NCI-H1105 (cell line): ENCODE measurements at regions not wholly inside any gene's neighbourhood (a gene's known extent, or its start where the extent isn't known, plus 50 kb on each side); places are given as distances from the start of the nearest gene placed in this dataset.
"Not testable (repeated sequence)": the region's sequence is repeated elsewhere in the genome, so short reads cannot be mapped to it uniquely, and the experiment has no call there.

Source experiments
- DNase-seq: peaks from one replicate; lab custom pipeline; 2025; lab: John Stamatoyannopoulos, UW

DNA sequence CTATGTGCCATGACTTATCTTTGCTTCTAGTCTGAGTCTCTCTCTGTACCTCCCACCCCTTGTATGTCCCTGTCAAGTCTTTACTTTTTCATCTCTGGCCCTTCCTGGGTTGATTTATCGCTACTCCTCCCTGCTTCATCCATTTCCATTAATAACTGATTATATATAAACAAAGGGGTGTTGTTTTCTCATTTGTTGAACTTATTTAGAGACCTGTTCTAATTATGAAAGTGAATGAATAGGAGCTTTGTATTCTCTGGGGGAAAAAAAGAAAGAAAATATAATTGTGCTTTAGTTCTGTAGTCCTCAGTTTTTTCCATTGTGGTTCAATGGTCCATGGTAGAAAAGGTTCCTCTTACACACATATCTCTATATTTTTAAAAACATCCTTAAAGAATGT is 328.9 kb upstream of the PPP2R3A start:
- no peak for DNase-seq

DNA sequence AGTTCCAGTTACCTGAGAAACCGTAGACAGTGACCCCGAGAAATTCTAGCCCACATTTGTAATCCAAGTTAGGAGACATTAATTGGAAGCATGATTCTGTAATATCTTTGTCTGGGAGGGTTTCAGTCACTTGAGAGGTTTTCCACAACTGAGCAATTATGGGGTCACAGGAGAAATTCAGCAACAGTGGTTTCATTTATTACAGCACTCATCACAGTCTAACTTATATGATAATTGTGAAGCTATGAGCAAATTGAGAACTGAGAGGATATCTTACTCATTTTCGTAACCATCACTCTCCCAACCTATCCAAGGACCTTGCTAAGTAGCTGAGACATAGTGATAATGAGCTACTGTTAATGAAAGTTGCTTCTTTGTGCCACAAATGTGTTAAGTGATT is 328.5 kb upstream of the PPP2R3A start:
- no peak for DNase-seq

DNA sequence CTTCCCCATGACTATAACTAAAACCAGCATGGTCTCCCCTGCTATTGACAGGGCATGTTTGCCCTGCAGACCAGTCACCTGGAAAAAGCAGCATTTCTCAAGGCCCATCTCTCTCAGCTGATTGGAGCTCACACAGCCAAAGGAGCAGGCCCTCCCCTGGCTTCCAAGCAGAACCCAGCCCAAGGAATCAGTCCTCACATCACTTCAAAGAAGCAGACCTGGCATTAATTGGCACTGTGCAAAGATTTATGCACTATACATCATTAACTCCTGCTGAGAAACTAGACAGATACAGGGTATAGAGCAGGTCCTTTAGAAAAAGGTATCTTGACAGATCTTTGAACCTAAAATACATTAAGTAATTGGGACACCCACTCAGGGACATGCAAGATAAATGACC is 323.8 kb upstream of the PPP2R3A start:
- DNase-seq = no peak

DNA sequence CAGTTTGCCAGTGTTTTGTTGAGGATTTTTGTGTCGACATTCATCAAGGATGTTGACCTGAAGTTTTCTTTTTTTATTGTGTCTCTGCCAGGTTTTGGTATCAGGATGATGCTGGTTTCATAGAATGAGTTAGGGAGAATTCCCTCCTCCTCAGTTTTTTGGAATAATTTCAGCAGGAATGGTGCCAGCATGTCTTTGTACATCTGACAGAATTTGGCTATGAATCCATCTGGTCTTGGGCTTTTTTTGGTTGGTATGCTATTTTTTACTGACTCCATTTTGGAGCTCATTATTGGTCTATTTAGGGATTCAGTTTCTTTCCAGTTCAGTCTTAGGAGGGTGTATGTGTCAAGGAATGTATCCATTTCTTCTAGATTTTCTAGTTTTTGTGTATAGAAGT is 320.0 kb upstream of the PPP2R3A start:
- DNase-seq = no peak

DNA sequence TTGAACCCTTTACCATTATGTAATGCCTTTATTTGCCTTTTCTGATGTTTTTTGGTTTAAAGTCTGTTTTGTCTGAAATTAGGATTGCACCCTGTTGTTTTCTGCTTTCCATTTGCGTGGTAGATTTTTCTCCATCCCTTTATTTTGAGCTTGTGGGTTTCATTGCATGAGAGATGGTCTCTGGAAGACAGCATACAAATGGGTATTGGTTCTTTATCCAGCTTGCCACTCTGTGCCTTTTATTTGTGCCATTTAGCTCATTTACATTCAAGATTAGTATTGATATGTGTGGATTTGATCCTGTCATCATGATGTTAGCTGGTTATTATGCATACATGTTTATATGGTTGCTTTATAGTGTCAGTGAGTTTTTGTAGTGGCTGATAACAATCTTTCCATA is 318.7 kb upstream of the PPP2R3A start:
- DNase-seq = no peak

DNA sequence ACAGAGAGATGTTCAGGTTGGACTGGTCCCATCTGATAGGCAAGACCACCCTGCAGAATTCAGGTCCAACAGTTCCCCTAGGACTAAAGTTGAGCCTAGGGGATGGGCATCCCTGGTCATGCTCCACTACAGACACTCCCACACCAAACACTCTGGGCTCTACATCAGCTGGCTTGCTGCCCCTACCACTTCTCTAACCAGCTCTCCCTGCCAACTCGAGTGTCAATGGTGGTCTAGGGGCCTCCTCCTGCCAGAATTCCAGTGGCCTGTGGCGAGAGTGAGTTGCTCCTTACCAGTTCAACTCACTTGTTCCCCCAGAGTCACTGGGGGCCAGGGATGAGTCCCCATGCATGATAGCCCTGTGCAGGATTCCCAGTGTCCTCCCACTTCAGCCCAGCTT is 316.2 kb upstream of the PPP2R3A start:
- no peak for DNase-seq

DNA sequence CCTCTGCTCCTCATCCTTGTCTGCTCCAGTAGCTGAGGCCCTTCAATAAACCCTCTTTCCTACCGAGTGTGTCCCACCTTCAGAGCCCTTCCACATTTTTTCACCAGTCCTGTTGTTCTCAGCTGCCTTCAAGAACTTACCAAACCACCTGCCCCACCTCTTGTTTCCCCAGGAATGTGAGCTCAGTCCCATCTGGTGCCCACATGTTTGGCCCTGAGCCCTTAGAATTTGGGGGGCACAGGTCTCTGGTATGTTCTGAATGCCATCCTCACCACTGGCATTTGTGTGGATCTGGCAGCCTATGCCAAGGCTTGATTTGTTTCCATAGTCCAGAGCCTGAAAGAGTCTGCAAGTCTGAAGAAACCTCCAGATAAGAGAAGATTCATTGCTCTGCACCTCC is 315.2 kb upstream of the PPP2R3A start:
- DNase-seq = no peak

DNA sequence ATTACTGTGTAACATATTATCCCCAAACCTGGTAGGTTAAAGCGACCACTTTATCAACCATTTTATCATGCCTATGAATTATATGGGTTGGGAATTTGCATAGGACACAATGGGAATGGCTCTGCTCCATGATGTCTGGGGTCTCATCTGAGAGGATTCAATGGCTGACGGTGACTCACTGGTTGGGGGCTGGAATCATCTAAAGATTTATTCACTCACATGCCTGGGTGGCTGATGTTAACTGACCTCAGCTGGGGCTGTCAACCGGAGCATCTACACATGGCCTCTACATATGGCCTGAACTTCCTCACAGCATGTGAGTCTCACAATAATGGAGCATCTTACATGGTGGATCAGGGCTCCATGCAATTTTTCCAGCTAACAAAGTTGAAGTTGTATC is 313.1 kb upstream of the PPP2R3A start:
- no peak for DNase-seq

DNA sequence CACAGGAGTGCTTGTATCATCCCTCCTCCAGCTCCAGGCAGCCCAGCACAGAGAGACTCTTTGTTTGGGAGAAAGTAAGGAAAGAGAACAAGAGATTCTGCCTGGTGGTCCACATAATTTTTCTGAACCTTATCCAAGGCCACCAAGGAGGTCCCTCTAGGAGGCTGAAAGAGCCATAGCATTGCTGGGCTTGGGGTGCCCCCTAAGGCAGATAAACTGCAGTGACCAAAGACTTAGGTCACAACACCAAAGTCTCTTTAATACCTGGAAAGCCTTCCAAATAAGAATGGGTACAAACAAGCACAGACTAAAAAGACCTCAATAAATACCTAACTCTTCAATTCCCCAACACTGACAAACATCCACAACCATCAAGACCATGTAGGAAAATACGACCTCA is 310.2 kb upstream of the PPP2R3A start:
- DNase-seq = no peak

DNA sequence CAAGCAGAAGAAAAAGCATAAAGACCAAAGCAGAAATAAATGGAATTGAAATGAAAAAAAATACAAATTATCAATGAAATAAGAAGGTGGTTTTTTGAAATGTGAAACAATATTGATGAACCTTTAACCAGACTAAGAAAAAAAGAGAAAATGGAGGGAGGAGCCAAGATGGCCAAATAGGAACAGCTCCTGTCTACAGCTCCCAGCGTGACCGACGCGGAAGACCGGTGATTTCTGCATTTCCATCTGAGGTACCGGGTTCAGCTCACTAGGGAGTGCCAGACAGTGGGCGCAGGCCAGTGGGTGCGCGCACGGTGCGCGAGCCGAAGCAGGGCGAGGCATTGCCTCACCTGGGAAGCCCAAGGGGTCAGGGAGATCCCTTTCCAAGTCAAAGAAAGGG is 307.1 kb upstream of the PPP2R3A start:
- not testable (repeated sequence) for DNase-seq

DNA sequence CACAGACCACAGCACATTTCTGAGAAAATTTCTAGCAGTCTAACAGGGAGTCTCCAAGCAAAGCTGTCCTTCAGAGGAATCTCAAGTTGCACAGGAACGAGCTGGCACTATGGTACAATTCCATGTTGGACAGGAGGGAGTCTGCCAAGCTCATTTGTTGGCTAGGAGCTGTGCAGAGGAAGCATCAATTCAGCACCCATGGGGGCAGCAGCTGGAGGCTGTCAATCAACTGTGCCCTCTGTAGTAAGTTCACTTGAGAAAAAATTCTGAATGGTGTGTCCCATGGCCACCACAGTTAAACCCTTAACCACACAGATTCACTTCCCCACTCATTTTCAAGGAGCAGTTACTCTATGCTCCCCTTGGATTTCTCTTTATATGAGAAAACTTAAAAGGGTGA is 298.5 kb upstream of the PPP2R3A start:
- no peak for DNase-seq

DNA sequence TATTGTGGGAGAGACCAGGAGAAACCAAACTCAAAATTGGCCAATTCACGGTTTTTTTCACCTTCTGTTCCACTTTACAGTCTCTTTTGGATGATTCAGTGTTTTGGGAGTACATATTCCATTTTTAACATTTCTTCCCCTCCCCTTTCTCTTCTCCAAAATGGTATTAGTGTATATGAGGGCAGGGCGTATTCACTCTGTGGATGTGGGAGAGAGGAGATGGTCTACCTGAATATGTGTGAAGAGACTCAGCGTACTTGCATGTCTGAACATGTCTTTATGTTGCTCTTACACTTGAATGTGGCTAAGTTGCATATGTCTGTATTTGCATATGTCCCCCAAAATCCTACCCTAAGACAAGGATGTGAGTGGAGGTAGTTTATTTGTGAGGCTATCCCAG is 291.0 kb upstream of the PPP2R3A start:
- no peak for DNase-seq

DNA sequence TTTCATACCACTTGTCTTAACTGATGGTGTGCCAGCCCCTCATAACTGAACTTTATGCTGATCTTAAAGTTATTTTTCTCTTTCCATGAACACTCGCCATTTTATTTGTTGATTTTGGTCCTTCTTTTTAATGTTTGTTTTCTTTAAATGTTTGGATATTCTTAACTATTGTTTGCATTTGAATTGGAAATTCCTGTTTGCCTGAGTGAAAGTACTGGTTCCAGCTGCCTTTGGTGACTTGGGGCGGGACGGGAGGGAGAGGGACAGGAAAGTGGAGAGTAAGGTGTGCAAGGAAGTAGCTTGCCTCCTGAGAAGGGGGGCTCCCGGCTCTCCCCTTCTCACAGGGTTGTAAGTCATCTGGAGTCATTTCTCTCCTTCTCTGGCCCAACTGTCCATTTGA is 287.1 kb upstream of the PPP2R3A start:
- no peak for DNase-seq

DNA sequence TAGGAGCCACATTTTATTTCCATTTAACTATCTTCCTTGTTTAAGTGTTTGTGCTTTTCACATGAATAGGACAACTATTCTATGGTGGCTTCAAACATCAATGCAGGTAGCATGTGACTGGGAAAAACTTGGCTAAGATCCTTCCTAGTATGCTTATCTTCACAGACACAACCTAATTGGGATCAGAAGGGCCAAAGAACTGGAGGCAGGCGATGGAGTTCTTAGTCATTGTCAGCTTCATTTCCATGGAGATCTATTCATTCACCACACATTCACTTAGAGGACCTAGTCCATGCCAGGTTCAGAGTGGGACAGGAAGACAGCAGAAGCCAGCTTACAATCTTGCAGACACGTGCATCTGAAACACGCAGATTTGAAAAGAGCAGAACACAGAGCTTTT is 277.5 kb upstream of the PPP2R3A start:
- no peak for DNase-seq

DNA sequence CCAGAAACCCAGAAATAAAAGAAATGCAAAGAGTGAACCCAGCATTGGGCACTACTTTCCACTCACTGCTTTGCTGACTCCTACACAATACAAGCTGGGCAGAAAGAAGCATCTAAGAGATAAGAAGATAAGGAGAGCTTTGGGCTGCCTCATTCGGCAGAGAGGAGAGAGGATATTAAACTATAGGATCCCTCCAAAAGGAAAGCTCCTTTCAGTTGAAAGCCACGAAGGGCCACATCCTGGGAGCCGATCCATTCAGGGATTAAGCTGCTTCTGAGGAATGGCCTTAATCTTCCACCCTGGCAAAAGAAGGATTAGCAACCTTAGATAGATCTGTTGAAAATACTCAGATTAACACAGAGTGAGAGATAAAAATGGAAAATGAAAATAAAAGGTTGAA is 274.9 kb upstream of the PPP2R3A start:
- DNase-seq = no peak

DNA sequence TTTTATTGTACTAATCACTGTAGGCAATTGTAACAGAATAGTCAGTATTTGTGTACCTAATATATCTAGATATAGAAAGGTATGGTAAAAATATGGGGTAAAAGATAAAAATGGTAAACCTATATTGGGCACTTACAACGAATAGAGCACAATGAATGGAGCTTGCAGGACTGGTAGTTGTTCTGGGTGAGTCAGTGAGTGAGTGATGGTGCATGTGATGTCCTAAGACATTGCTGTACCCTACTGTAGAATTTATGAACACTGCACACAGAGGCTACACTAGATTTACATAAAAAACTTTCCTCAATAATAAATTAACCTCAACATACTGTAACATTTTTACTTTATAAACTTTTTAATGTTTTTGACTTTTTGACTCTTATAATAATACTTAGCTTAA is 274.3 kb upstream of the PPP2R3A start:
- DNase-seq = no peak

DNA sequence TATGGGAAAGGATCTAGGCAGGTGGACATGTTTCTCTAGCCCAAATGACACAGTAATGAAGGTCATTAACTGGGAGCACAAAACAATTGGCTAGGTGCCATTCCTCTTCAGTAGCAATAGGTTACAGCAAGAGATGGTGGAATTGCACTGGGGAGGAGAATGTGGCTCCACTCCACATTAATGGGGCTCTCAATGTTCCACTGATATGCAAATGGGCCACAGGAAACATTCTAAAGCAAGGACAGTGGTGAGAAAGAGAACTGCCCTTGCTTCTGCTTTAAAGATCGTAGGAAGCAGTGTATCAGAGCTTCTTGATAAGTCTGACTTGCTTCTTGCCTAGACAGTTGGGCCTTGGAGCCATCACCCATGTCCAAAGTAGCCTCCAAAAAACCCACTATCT is 271.4 kb upstream of the PPP2R3A start:
- peak; percentile 100 for DNase-seq

DNA sequence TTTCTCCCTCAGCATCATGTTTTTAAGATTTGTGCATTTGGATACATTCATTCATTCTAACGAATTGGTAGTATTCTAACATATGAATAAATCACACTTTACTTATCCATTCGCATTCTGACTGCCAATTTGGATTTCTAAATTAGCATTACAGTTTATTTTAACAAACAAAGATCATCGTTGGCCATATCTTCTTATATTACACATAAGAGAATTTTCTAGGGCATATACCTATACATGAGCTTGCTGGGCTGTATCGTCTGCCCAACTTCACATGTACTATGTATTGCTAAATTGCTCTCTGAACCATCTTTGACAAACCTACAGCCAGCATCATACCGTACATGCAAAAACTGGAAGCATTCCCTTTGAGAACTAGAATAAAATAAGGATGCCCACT is 265.8 kb upstream of the PPP2R3A start:
- DNase-seq = no peak

DNA sequence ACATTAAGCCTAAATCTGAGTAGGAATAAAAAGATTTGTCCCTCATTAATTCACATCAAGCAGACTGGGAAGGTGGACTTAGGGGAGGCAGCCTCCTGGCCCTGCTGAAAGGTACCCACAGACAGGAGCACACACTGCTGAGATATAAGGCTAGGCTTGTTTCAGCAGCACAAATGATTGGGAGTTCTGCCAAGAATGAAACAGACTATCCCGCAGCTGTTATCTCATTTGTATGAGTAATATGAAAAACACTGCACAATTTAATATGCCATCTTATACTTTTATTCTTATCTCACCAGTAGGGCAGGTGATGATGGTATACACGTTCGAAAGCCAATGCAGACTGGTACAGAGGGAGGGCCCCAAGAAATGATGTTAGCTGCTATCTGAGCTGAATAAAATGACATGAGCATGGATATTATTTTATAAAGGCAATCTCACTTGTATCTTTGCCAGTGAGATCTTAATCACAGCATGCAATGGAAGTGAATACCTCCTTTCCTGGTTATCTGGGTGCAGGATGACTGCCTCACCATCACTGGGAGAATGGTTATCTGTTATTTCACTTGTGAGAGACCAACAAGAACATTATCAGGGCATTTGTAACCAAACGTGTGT is 258.7 kb upstream of the PPP2R3A start:
- DNase-seq = peak; percentile 82

DNA sequence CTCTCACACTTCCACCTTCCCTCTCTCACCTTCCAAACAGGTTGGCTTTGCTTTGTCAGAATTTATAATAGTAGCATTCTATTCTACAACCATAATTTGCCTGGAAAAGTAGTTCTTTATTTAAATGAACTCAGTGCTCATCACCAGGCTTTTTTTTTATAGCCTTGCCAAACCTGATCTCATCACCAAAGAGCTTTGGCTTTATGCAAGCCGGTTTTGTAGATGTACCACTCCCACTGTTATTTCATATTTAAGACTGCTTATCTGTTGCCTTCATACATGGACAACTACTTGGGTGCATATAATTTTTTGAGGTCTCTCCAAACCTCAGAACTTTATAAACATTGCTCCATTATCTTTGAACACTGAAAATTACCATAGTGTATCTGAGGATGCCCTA is 246.1 kb upstream of the PPP2R3A start:
- no peak for DNase-seq

DNA sequence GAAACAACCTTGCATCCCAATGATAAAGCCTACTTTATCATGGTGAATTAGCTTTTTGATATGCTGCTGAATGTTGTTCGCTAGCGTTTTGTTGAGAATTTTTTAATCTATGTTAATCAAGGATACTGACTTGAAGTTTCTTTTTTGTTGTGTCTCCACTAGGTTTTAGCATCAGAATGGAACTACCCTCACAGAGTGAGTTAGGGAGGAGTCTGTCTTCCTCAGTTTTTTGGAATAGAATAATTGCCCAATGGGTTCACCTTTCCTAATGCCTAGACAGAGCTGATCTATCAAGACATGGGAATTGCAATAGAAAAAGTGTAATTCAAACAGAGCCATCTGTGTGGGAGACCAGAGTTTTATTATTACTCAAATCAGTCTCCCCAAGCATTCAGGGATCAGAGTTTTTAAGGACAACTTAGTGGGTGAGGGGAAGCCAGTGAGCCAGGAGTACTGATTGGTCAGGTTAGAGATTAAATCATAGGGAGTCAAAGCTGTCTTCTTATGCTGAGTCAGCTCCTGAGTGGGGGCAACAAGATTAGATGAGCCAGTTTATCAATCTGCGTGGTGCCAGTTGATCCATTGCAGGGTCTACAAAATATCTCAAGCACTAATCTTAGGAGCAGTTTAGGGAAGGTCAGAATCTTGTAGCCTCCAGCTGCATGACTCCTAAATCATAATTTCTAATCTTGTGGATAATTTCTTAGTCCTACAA is 237.4 kb upstream of the PPP2R3A start:
- DNase-seq = no peak

DNA sequence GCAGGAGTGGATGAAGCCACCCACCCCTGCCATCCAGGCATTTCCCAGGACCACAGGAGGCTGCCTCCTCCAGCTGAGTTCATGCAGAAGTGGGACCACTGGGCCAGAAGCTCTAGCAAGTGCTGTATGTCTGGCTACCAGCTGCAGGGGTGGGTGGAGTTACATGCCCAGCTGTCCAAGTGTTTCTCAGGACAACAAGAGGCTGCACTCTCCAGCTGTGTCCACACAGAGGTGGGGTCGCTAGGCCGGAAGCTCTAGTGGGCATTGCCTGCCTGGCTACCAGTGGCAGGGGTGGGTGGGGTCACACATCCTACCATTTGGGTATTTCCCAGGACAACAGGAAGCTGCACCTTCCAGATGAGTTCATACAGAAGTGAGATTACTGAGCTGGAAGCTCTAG is 234.0 kb upstream of the PPP2R3A start:
- DNase-seq = no peak

DNA sequence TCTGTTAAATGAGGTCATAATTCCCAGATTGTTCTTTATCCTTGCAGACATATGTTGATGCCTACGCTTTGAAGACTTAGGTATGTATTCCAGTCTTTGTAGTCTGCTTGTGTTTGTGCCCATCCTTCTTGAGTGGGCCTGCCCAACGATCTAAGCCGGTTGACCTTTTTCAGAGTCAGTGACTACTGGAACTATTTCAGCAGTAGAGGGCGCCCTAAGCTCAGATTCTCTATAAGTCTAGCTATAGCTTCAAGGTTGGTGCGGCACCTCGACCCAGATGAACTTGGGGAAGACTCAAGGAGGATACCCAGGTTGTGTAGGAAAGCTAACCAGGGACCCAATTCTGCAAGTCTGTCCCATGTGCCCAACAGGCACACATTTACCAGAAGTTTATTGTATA is 228.8 kb upstream of the PPP2R3A start:
- no peak for DNase-seq

DNA sequence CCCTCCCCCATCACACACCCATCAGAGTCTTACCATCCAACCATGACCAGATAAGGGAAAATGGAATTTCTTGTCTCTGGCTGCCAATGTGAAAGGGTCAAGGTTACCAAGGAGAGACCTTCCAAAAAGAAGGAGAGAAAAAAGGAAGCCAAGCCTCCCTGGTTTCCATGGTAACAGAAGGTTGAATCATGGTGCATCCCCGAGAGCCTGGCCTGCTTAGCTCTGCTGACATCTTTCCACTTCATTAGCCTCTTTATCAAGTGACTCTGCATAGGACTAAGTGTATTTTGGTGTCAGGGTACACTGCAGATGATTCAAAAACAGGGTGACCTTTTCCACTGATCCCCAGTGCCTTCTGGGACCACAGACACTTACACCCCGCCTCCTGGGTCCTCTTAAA is 225.7 kb upstream of the PPP2R3A start:
- DNase-seq = no peak
